ENCODE measurements at regions not wholly inside any gene's neighbourhood (a gene's known extent, or its start where the extent isn't known, plus 50 kb on each side); places are given as distances from the start of the nearest gene placed in this dataset.

GRCh38 chr1:143718021-143718420 lies 253.8 kb downstream of the FAM72C start:
- TF ChIP-seq CTCF (IDR thresholded peaks at IDR 0.05), result no peak
- no peak for TF ChIP-seq EP300 (IDR thresholded peaks at IDR 0.05)
- TF ChIP-seq POLR2A (IDR thresholded peaks at IDR 0.05; ENCODE audit: low read depth), result no peak
- TF ChIP-seq POLR2AphosphoS5 (IDR thresholded peaks at IDR 0.05), result no peak
